ENCODE measurements at regions not wholly inside any gene's neighbourhood (a gene's known extent, or its start where the extent isn't known, plus 50 kb on each side); places are given as distances from the start of the nearest gene placed in this dataset.
"Not testable (repeated sequence)": the region's sequence is repeated elsewhere in the genome, so short reads cannot be mapped to it uniquely, and the experiment has no call there.

GRCh38 chr10:31188792-31189406 lies 130.1 kb upstream of the ZEB1 start:
- DNase-seq, result no peak

- no peak for DNase-seq
These were observed 128.5 kb upstream of the ZEB1 start for GRCh38 chr10:31190488-31190887.

GRCh38 chr10:31192475-31192874 lies 126.5 kb upstream of the ZEB1 start:
- DNase-seq, result no peak

- no peak for DNase-seq
These were observed 124.0 kb upstream of the ZEB1 start for GRCh38 chr10:31194986-31195385.

- DNase-seq, result no peak
These were observed 121.1 kb upstream of the ZEB1 start for GRCh38 chr10:31197886-31198285.

GRCh38 chr10:31204090-31204489 lies 114.9 kb upstream of the ZEB1 start:
- DNase-seq, result no peak

- no peak for DNase-seq
These were observed 111.4 kb upstream of the ZEB1 start for GRCh38 chr10:31207636-31208035.

GRCh38 chr10:31209478-31209877 lies 109.5 kb upstream of the ZEB1 start:
- DNase-seq, result no peak

GRCh38 chr10:31210190-31210589 lies 108.8 kb upstream of the ZEB1 start:
- no peak for DNase-seq

GRCh38 chr10:31213959-31214358 lies 105.1 kb upstream of the ZEB1 start:
- DNase-seq, result no peak

- no peak for DNase-seq
These were observed 104.0 kb upstream of the ZEB1 start for GRCh38 chr10:31215052-31215451.

GRCh38 chr10:31219306-31219705 lies 99.7 kb upstream of the ZEB1 start:
- DNase-seq, result no peak

- not testable (repeated sequence) for DNase-seq
These were observed 90.2 kb upstream of the ZEB1 start for GRCh38 chr10:31228780-31229179.

GRCh38 chr10:31239961-31240360 lies 79.1 kb upstream of the ZEB1 start:
- no peak for DNase-seq

- DNase-seq, result no peak
These were observed 76.1 kb upstream of the ZEB1 start for GRCh38 chr10:31242902-31243301.

- not testable (repeated sequence) for DNase-seq
These were observed 67.9 kb upstream of the ZEB1 start for GRCh38 chr10:31251118-31251517.

- DNase-seq, result no peak
These were observed 65.8 kb upstream of the ZEB1 start for GRCh38 chr10:31253237-31253636.

GRCh38 chr10:31261511-31262311 lies 57.3 kb upstream of the ZEB1 start:
- no peak for DNase-seq

- DNase-seq, result no peak
These were observed 56.3 kb upstream of the ZEB1 start for GRCh38 chr10:31262672-31263071.

GRCh38 chr10:31263903-31264302 lies 55.1 kb upstream of the ZEB1 start:
- no peak for DNase-seq

GRCh38 chr10:31268444-31269303 lies 50.3 kb upstream of the ZEB1 start:
- no peak for DNase-seq
